Upper lobe of left lung (tissue), 6 donors: ENCODE measurements at regions not wholly inside any gene's neighbourhood (a gene's known extent, or its start where the extent isn't known, plus 50 kb on each side); places are given as distances from the start of the nearest gene placed in this dataset.
A peak's percentile ranks its signal among the peaks of the same experiment; 100 is the strongest.

ENCODE experiments used
- ATAC-seq, 2 donors: fragments of 200-7000 bp; cut with Tn5 transposase; one replicate each; pipeline ENCODE4 v1.9.1; 2022; ENCODE audit warnings: mild to moderate bottlenecking in 2 of 2, moderate library complexity in 2 of 2; ENCODE audit not compliant: low FRiP score in 2 of 2
- DNase-seq, 2 donors: peaks; one replicate each; pipeline ENCODE4 v3.0.0-alpha.2; 2019 to 2020
- H3K27ac ChIP-seq, 4 donors: fragments of 200-600 bp; sonication (generic); one replicate each; pipeline ENCODE4 v1.5.1; 2016 to 2019
- H3K27me3 ChIP-seq, 4 donors: fragments of 200-600 bp; sonication (generic); one replicate each; pipeline ENCODE4 v1.5.1; 2017 to 2019
- H3K36me3 ChIP-seq, 4 donors: fragments of 200-600 bp; sonication (generic); one replicate each; pipeline ENCODE4 v1.5.1; 2016 to 2019
- H3K4me1 ChIP-seq, 4 donors: fragments of 200-600 bp; sonication (generic); one replicate each; pipeline ENCODE4 v1.5.1; 2018 to 2019
- H3K4me3 ChIP-seq, 4 donors: fragments of 200-600 bp; sonication (generic); one replicate each; pipeline ENCODE4 v1.5.1; 2017 to 2019; ENCODE audit warnings: mild to moderate bottlenecking in 2 of 4, moderate library complexity in 1 of 4
- H3K9me3 ChIP-seq, 4 donors: fragments of 200-600 bp; sonication (generic); one replicate each; pipeline ENCODE4 v1.5.1; 2018 to 2019
- CTCF ChIP-seq, 6 experiments: fragments of 450-650 bp in 4 of 6; fragments of 200-600 bp in 2 of 6; sonication (generic) in 2 of 6; IDR thresholded peaks; one replicate each; pipeline ENCODE4 v1.5.1; 2016 to 2019; ENCODE audit warnings: antibody characterized with exemption in 6 of 6
- EP300 ChIP-seq, 4 donors: sonication (generic); formaldehyde crosslinking; IDR thresholded peaks; one replicate each; pipeline ENCODE4 v1.5.1; 2017; ENCODE audit warnings: antibody characterized with exemption in 4 of 4, control low read depth in 2 of 4
- POLR2A ChIP-seq, 4 donors: fragments of 450-650 bp; IDR thresholded peaks; one replicate each; pipeline ENCODE4 v1.5.1; 2016 to 2017; ENCODE audit warnings: antibody characterized with exemption in 4 of 4, mild to moderate bottlenecking in 2 of 4
- POLR2AphosphoS5 ChIP-seq, 2 donors: sonication (generic); formaldehyde crosslinking; IDR thresholded peaks; one replicate each; pipeline ENCODE4 v1.5.1; 2017; ENCODE audit warnings: antibody characterized with exemption in 2 of 2
- WGBS, 2 donors: methylation state at CpG; one replicate each; pipeline ENCODE4 v1.1.5; 2017 to 2018; 5-methylcytosine and 5-hydroxymethylcytosine counted together
- donor health status: DM: no; HTN: no; CAD: no; lungs with moderate emphysema.
- donor health status: DM: no; HTN: yes; CAD: no; lungs with severe emphysema.

GRCh38 chr5:6056280-6056679, 322.1 kb downstream of the MED10 start:
- DNase-seq = no peak
- TF ChIP-seq POLR2AphosphoS5 (IDR thresholded peaks at IDR 0.05) (no peak), POLR2A (IDR thresholded peaks at IDR 0.05) (no peak)
- no peaks in the 10 kb centered on the region for H3K36me3 ChIP-seq
- H3K4me3 ChIP-seq = no peak overlapping the region
- no peaks in the 10 kb centered on the region for H3K27me3 ChIP-seq
- 60 to 69% methylated on average over 4 of the region's 4 CpGs for WGBS, 2 donors
- no peak overlapping the region for H3K27ac ChIP-seq
- no peaks in the 10 kb centered on the region for H3K4me1 ChIP-seq
- no peak for ATAC-seq
- no peaks in the 10 kb centered on the region for H3K9me3 ChIP-seq

DNA sequence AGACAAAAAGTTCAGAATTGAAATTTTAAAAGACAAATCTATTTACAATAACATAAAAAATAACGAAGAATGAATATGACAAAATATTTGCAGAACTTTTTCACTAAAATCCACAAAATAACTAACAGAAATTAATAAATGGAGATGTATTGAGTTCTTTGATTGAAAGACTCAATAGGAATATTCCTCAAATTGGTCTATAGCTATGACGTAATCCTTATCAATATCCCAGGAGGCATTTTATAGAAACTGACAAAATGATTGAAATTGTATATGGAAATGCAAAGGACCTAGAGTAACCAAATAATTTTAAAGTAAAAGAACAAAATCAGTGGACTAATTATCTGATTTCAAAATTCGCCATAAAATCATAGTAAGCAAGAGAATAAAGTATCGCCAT, 328.7 kb downstream of the MED10 start:
- no peaks in the 10 kb centered on the region for H3K36me3 ChIP-seq
- no peak overlapping the region for H3K4me3 ChIP-seq
- H3K4me1 ChIP-seq = no peaks in the 10 kb centered on the region
- no peaks in the 10 kb centered on the region for H3K9me3 ChIP-seq
- H3K27me3 ChIP-seq = no peaks in the 10 kb centered on the region
- ATAC-seq = no peak
- 86 to 93% methylated on average over 4 of the region's 4 CpGs for WGBS, 2 donors
- no peak overlapping the region for H3K27ac ChIP-seq
- TF ChIP-seq POLR2AphosphoS5 (IDR thresholded peaks at IDR 0.05) (no peak), EP300 (IDR thresholded peaks at IDR 0.05) (no peak), CTCF (IDR thresholded peaks at IDR 0.05) (no peak), POLR2A (IDR thresholded peaks at IDR 0.05) (no peak)
- no peak for DNase-seq

GRCh38 chr5:6048746-6049145, 329.6 kb downstream of the MED10 start:
- ATAC-seq = no peak
- DNase-seq = no peak
- TF ChIP-seq POLR2AphosphoS5 (IDR thresholded peaks at IDR 0.05) = no peak
- no peak for TF ChIP-seq CTCF (IDR thresholded peaks at IDR 0.05)
- no peak for TF ChIP-seq EP300 (IDR thresholded peaks at IDR 0.05)
- TF ChIP-seq POLR2A (IDR thresholded peaks at IDR 0.05) = no peak
- Histone ChIP-seq H3K9me3 (no peaks in the 10 kb centered on the region), H3K4me3 (no peak overlapping the region), H3K27me3 (no peaks in the 10 kb centered on the region), H3K36me3 (no peaks in the 10 kb centered on the region), H3K4me1 (no peaks in the 10 kb centered on the region), H3K27ac (no peak overlapping the region)
- WGBS, 2 donors = 78 to 90% methylated on average over 2 of the region's 2 CpGs

GRCh38 chr5:6046296-6046967, 331.9 kb downstream of the MED10 start:
- Histone ChIP-seq H3K4me3 (no peak overlapping the region), H3K9me3 (no peaks in the 10 kb centered on the region), H3K4me1 (no peaks in the 10 kb centered on the region), H3K27me3 (no peaks in the 10 kb centered on the region), H3K27ac (no peak overlapping the region), H3K36me3 (no peaks in the 10 kb centered on the region)
- no peak for ATAC-seq
- WGBS, 2 donors = 67 to 80% methylated on average over 15 to 16 of the region's 16 CpGs
- TF ChIP-seq POLR2A (IDR thresholded peaks at IDR 0.05) (no peak), POLR2AphosphoS5 (IDR thresholded peaks at IDR 0.05) (no peak), CTCF (IDR thresholded peaks at IDR 0.05) (no peak), EP300 (IDR thresholded peaks at IDR 0.05) (no peak)
- DNase-seq = no peak

DNA sequence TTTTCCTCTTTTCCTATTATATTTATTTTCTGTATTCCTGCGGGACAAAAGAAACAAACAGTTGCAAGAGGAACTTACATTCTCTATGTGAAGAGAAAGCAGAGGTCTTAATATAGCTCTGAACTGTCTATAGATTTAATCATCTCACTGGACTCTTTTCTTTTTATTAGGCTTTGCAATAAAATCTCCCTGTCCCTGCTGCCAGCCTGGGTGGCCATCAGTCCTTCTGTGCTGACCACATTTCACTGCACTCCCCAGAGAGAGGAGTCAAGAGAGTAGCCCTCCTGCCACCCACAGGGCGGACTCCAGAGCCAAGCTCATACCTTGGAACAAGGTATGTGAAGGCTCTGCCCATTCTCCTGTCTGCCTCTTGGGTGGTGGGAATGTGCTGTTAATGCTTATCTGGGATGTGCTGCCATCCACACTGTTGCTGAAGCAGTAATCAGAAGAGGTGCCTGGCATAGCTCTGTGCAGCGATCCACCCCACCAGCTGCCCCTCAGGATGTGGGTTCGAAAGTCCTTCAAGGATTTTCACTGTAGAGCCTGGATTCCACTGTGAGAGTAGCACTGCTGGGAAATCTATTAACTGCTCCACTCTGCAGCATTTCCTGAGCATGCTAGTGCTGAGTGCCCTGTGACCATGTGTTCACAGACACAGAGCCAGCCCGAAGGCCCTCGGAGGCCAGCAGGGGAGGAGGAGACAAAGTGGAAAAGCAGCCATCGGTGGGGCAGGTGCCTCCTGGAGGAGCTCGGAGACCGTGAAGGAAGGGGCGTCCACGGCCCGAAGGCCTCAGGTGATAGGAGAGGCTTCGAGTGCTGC, 334.6 kb downstream of the MED10 start:
- TF ChIP-seq POLR2AphosphoS5 (IDR thresholded peaks at IDR 0.05) (no peak), EP300 (IDR thresholded peaks at IDR 0.05) (no peak), POLR2A (IDR thresholded peaks at IDR 0.05) (no peak), CTCF (IDR thresholded peaks at IDR 0.05) (no peak)
- no peak overlapping the region for H3K4me3 ChIP-seq
- H3K27me3 ChIP-seq = no peaks in the 10 kb centered on the region
- H3K27ac ChIP-seq = no peak overlapping the region
- no peaks in the 10 kb centered on the region for H3K4me1 ChIP-seq
- DNase-seq (no peak), ATAC-seq (peak in 1 of 2 donors; percentile 33)
- H3K36me3 ChIP-seq = no peaks in the 10 kb centered on the region
- WGBS, 2 donors = 73 to 78% methylated on average over 12 to 13 of the region's 13 CpGs
- no peaks in the 10 kb centered on the region for H3K9me3 ChIP-seq
